Parathyroid adenoma (tissue), 2 donors: ENCODE measurements at regions not wholly inside any gene's neighbourhood (a gene's known extent, or its start where the extent isn't known, plus 50 kb on each side); places are given as distances from the start of the nearest gene placed in this dataset.

Experiments
- H2AFZ ChIP-seq: fragments of 300-600 bp; sonication (generic); one replicate; pipeline ENCODE4 v1.7.0; 2017; ENCODE audit warnings: antibody characterized with exemption, mild to moderate bottlenecking
- H3K27ac ChIP-seq: fragments of 300-600 bp; sonication (generic); one replicate; pipeline ENCODE4 v1.7.0; 2017
- H3K27me3 ChIP-seq: fragments of 300-600 bp; sonication (generic); one replicate; pipeline ENCODE4 v1.7.0; 2017; ENCODE audit warnings: low read length; ENCODE audit not compliant: control insufficient read depth, insufficient read depth
- H3K36me3 ChIP-seq: fragments of 300-600 bp; sonication (generic); one replicate; pipeline ENCODE4 v1.7.0; 2017; ENCODE audit warnings: low read length; ENCODE audit not compliant: control insufficient read depth, insufficient read depth
- H3K4me1 ChIP-seq: fragments of 300-600 bp; sonication (generic); one replicate; pipeline ENCODE4 v1.7.0; 2017; ENCODE audit warnings: control low read depth
- H3K4me2 ChIP-seq: fragments of 300-600 bp; sonication (generic); one replicate; pipeline ENCODE4 v1.7.0; 2017; ENCODE audit warnings: low read length
- H3K4me3 ChIP-seq: fragments of 300-600 bp; sonication (generic); one replicate; pipeline ENCODE4 v1.7.0; 2017; ENCODE audit warnings: low read depth, low read length
- H3K79me2 ChIP-seq: fragments of 300-600 bp; sonication (generic); one replicate; pipeline ENCODE4 v1.7.0; 2017; ENCODE audit warnings: control low read depth
- H3K9ac ChIP-seq: fragments of 300-600 bp; sonication (generic); one replicate; pipeline ENCODE4 v1.7.0; 2017; ENCODE audit warnings: mild to moderate bottlenecking
- H3K9me3 ChIP-seq: fragments of 300-600 bp; sonication (generic); one replicate; pipeline ENCODE4 v1.7.0; 2017; ENCODE audit warnings: low read length; ENCODE audit not compliant: control insufficient read depth
- TF ChIP-seq, protein P1 (sequence below): fragments of 300-600 bp; sonication (generic); IDR thresholded peaks from one replicate; pipeline ENCODE4 v1.7.0; 2017; ENCODE audit warnings: antibody characterized with exemption, mild to moderate bottlenecking
- donor health status: primary hyperparathyroidism.

- Histone ChIP-seq H3K27ac (no peak overlapping the region), H3K36me3 (no peaks in the 10 kb centered on the region), H2AFZ (no peak overlapping the region), H3K79me2 (no peaks in the 10 kb centered on the region), H3K4me2 (no peak overlapping the region), H3K9ac (no peak overlapping the region), H3K27me3 (no peaks in the 10 kb centered on the region), H3K9me3 (no peaks in the 10 kb centered on the region), H3K4me3 (no peak overlapping the region), H3K4me1 (no peaks in the 10 kb centered on the region)
- TF ChIP-seq, protein P1, sequence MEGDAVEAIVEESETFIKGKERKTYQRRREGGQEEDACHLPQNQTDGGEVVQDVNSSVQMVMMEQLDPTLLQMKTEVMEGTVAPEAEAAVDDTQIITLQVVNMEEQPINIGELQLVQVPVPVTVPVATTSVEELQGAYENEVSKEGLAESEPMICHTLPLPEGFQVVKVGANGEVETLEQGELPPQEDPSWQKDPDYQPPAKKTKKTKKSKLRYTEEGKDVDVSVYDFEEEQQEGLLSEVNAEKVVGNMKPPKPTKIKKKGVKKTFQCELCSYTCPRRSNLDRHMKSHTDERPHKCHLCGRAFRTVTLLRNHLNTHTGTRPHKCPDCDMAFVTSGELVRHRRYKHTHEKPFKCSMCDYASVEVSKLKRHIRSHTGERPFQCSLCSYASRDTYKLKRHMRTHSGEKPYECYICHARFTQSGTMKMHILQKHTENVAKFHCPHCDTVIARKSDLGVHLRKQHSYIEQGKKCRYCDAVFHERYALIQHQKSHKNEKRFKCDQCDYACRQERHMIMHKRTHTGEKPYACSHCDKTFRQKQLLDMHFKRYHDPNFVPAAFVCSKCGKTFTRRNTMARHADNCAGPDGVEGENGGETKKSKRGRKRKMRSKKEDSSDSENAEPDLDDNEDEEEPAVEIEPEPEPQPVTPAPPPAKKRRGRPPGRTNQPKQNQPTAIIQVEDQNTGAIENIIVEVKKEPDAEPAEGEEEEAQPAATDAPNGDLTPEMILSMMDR: no peak
Measured at GRCh38 chr9:95757439-95757838, 118.1 kb upstream of the ERCC6L2 start.

DNA sequence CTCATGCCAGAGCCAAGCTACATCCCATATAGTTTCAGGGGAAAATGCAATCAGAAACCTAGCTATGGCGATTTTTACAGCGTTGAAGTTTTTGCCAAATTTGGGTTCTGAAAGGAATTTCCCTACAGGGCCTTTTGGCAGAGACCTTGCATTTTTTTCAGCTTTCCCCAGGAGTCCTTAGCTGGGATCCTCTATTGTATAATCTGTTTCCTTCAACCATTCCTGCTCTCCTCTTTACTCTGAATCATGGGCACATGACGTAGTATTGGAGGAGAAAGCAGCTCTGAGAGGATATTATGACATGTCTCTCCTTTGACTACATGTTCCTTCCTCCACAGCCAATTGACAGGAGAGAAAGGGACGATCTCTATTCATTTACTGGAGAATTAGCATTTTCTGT is 118.5 kb upstream of the ERCC6L2 start:
- no peaks in the 10 kb centered on the region for H3K36me3 ChIP-seq
- H3K9ac ChIP-seq: no peak overlapping the region
- H2AFZ ChIP-seq: no peak overlapping the region
- no peaks in the 10 kb centered on the region for H3K79me2 ChIP-seq
- H3K4me1 ChIP-seq: no peaks in the 10 kb centered on the region
- H3K27ac ChIP-seq: no peak overlapping the region
- no peaks in the 10 kb centered on the region for H3K9me3 ChIP-seq
- TF ChIP-seq, protein P1: no peak
- H3K4me3 ChIP-seq: no peak overlapping the region
- no peak overlapping the region for H3K4me2 ChIP-seq
- H3K27me3 ChIP-seq: no peaks in the 10 kb centered on the region

DNA sequence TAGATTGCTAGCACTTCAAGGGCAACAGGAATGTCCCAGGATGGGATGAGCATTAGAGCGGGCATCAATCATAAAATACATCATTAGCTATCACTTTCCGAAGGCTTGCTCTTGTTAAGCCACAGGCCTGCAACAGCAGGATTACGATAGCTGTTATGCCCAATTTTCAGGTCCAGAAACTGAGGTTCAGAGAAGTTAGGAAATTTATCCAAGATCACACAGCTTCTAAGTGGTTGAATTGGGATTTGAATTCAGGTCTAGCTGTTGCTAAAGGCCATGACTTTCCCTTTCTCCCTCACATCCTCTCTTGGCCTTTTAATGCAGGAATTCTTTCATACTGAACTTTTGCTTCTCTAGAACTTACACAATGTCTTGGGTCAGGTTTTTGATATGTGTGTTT is 119.4 kb upstream of the ERCC6L2 start:
- TF ChIP-seq, protein P1: no peak
- Histone ChIP-seq H3K9ac (no peak overlapping the region), H3K4me1 (no peaks in the 10 kb centered on the region)

DNA sequence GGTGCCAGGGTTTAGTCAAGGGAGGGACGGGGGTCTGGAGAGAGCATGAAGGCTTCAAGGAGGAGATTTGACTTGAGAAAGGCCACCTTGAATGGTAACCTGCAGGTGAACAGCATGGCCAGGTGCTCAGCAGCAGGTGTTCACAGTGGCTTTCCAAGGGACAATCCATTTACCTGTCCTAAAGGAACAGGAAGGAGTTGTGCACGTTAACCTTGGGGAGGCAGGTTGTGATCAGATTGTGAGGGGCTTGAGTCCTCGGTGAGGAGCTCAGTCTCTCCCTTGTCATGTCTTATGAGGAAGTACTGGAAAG is 120.1 kb upstream of the ERCC6L2 start:
- TF ChIP-seq, protein P1: no peak
- no peak overlapping the region for H3K4me2 ChIP-seq
- no peaks in the 10 kb centered on the region for H3K27me3 ChIP-seq
- no peak overlapping the region for H2AFZ ChIP-seq
- H3K27ac ChIP-seq: no peak overlapping the region
- H3K36me3 ChIP-seq: no peaks in the 10 kb centered on the region
- H3K4me3 ChIP-seq: no peak overlapping the region
- no peaks in the 10 kb centered on the region for H3K9me3 ChIP-seq
- H3K4me1 ChIP-seq: no peaks in the 10 kb centered on the region
- no peak overlapping the region for H3K9ac ChIP-seq
- no peaks in the 10 kb centered on the region for H3K79me2 ChIP-seq

More for the DNA sequence above, 119.4 kb upstream of the ERCC6L2 start:
- Histone ChIP-seq H3K36me3 (no peaks in the 10 kb centered on the region), H3K9me3 (no peaks in the 10 kb centered on the region), H3K4me3 (no peak overlapping the region), H3K27ac (no peak overlapping the region), H3K4me2 (no peak overlapping the region), H2AFZ (no peak overlapping the region), H3K27me3 (no peaks in the 10 kb centered on the region), H3K79me2 (no peaks in the 10 kb centered on the region)

- Histone ChIP-seq H3K4me2 (no peak overlapping the region), H3K9me3 (no peaks in the 10 kb centered on the region), H3K27ac (no peak overlapping the region), H3K36me3 (no peaks in the 10 kb centered on the region), H3K9ac (no peak overlapping the region), H3K4me1 (no peaks in the 10 kb centered on the region), H3K79me2 (no peaks in the 10 kb centered on the region), H2AFZ (no peak overlapping the region), H3K4me3 (no peak overlapping the region), H3K27me3 (no peaks in the 10 kb centered on the region)
- TF ChIP-seq, protein P1: no peak
Measured at GRCh38 chr9:95754533-95755420, 120.7 kb upstream of the ERCC6L2 start.
